PC-9 (cell line): ENCODE measurements at regions not wholly inside any gene's neighbourhood (a gene's known extent, or its start where the extent isn't known, plus 50 kb on each side); places are given as distances from the start of the nearest gene placed in this dataset.

Experiments used
- EZH2 ChIP-seq: fragments of 200-600 bp; sonication (generic); IDR thresholded peaks from 2 replicates; pipeline ENCODE4 v1.8.0; 2017; ENCODE audit warnings: antibody characterized with exemption, low read depth
- TF ChIP-seq, protein P1 (sequence below): fragments of 200-600 bp; sonication (generic); conservative IDR thresholded peaks from 2 replicates; pipeline ENCODE4 v1.6.1; 2017; ENCODE audit warnings: mixed run types, antibody characterized with exemption, mild to moderate bottlenecking, moderate library complexity

DNA sequence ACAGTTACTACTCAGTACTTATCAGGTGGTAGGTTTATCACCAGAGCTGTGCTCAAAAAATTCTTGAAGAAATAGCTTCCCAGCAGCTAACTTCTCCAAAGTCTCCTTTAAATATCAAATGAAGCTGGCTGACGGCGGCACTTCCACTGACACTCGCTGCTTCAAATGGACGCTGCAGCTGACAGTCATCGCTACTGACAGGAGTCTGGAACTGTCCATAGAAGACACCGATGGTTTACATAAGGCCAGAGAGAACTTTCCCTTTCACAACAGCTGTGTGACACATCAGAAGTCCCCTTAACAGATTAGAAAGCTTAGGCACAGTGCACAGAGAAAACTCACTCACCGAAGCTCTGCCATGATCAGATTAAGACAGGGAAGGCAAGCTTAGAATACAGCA lies 270.2 kb downstream of the SHOX2 start:
- TF ChIP-seq, protein P1, sequence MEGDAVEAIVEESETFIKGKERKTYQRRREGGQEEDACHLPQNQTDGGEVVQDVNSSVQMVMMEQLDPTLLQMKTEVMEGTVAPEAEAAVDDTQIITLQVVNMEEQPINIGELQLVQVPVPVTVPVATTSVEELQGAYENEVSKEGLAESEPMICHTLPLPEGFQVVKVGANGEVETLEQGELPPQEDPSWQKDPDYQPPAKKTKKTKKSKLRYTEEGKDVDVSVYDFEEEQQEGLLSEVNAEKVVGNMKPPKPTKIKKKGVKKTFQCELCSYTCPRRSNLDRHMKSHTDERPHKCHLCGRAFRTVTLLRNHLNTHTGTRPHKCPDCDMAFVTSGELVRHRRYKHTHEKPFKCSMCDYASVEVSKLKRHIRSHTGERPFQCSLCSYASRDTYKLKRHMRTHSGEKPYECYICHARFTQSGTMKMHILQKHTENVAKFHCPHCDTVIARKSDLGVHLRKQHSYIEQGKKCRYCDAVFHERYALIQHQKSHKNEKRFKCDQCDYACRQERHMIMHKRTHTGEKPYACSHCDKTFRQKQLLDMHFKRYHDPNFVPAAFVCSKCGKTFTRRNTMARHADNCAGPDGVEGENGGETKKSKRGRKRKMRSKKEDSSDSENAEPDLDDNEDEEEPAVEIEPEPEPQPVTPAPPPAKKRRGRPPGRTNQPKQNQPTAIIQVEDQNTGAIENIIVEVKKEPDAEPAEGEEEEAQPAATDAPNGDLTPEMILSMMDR = no peak
- no peak for TF ChIP-seq EZH2
